A549 (cell line): ENCODE measurements at regions not wholly inside any gene's neighbourhood (a gene's known extent, or its start where the extent isn't known, plus 50 kb on each side); places are given as distances from the start of the nearest gene placed in this dataset.

ENCODE experiments used
- ATAC-seq, 2 experiments: fragments of 200-7000 bp in 1 of 2; fragments of >200 bp in 1 of 2; cut with Nextera tagmentation in 1 of 2; cut with Tn5 transposase in 1 of 2; 3 replicates each; pipeline versions ENCODE4 v1.8.0 to v1.9.1; 2018 to 2020; ENCODE audit warnings: mild to moderate bottlenecking in 1 of 2, moderate library complexity in 1 of 2
- CTCF ChIA-PET: fragments of 300-600 bp; sonication (Branson Sonifier 250); formaldehyde crosslinking; extraction: SDS; loops from one replicate; lab custom pipeline; 2021; ENCODE audit warnings: antibody characterized with exemption, inconsistent platforms; lab: Yijun Ruan, JAX
- POLR2A ChIA-PET: fragments of 350-600 bp; formaldehyde crosslinking; extraction: SDS; loops from one replicate; lab custom pipeline; 2021; ENCODE audit warnings: antibody characterized with exemption, inconsistent platforms; lab: Yijun Ruan, JAX
- DNase-seq, 2 experiments: peaks; one replicate each; pipeline versions ENCODE4 v3.0.0 to v3.0.0-alpha.2; 2011 to 2016; ENCODE audit warnings: low read depth in 1 of 2, low spot score in 1 of 2
- FAIRE-seq: peaks from 2 replicates; lab custom pipeline; 2011; peaks lifted over from hg19 to GRCh38; lab: Jason Lieb, UNC
- H3K27ac ChIP-seq, 2 experiments: fragments of >200 bp; sonication (Bioruptor Twin); formaldehyde crosslinking; 3 replicates each; pipeline ENCODE4 v1.5.1; 2016 to 2017
- H3K4me1 ChIP-seq: fragments of >200 bp; sonication (Bioruptor Twin); formaldehyde crosslinking; 3 replicates; pipeline ENCODE4 v1.6.1; 2016
- H3K4me2 ChIP-seq: fragments of >200 bp; sonication (Bioruptor Twin); formaldehyde crosslinking; 3 replicates; pipeline ENCODE4 v1.6.1; 2016
- H3K4me3 ChIP-seq: fragments of >200 bp; sonication (Bioruptor Twin); formaldehyde crosslinking; 3 replicates; pipeline ENCODE4 v1.5.1; 2016
- H3K9me3 ChIP-seq: fragments of >200 bp; sonication (Bioruptor Twin); formaldehyde crosslinking; 3 replicates; pipeline ENCODE4 v1.6.1; 2016
- ATOH8 ChIP-seq: fragments of 250-450 bp; sonication (Bioruptor Pico); IDR thresholded peaks from 2 replicates; pipeline ENCODE4 v1.5.0; 2020; ENCODE audit warnings: low read depth, mild to moderate bottlenecking, moderate library complexity
- BCL3 ChIP-seq: fragments of >200 bp; sonication (Bioruptor Twin); formaldehyde crosslinking; IDR thresholded peaks from 3 replicates; pipeline ENCODE4 v1.6.1; 2016
- CEBPB ChIP-seq, 2 experiments: fragments of >200 bp in 1 of 2; sonication (Bioruptor Twin) in 1 of 2; formaldehyde crosslinking in 1 of 2; IDR thresholded peaks; 2 replicates each; pipeline ENCODE4 v1.6.1; 2012 to 2016
- CHD4 ChIP-seq: fragments of 200-600 bp; sonication (generic); IDR thresholded peaks from 2 replicates; pipeline ENCODE4 v1.6.1; 2016; ENCODE audit warnings: antibody characterized with exemption, mild to moderate bottlenecking, borderline replicate concordance
- CTCF ChIP-seq: fragments of >200 bp; sonication (Bioruptor Twin); formaldehyde crosslinking; IDR thresholded peaks from 3 replicates; pipeline ENCODE4 v1.5.1; 2016
- E2F6 ChIP-seq: IDR thresholded peaks from 2 replicates; pipeline ENCODE4 v1.6.1; 2012; ENCODE audit warnings: low read depth, borderline replicate concordance
- EHF ChIP-seq: fragments of 250-450 bp; sonication (Bioruptor Pico); IDR thresholded peaks from 2 replicates; pipeline ENCODE4 v1.5.0; 2020; ENCODE audit warnings: mild to moderate bottlenecking
- EHMT2 ChIP-seq: fragments of 200-600 bp; sonication (generic); IDR thresholded peaks from 2 replicates; pipeline ENCODE4 v1.6.1; 2016; ENCODE audit warnings: antibody characterized with exemption, low read depth, mild to moderate bottlenecking, moderate library complexity
- ESRRA ChIP-seq: fragments of 150-350 bp; IDR thresholded peaks from 2 replicates; pipeline ENCODE4 v1.6.1; 2014; ENCODE audit warnings: mild to moderate bottlenecking, low read length, borderline replicate concordance
- FOSL2 ChIP-seq, 2 experiments: fragments of 450-650 bp in 1 of 2; fragments of >200 bp in 1 of 2; sonication (Bioruptor Twin) in 1 of 2; formaldehyde crosslinking; IDR thresholded peaks; 2 replicates each; pipeline versions ENCODE4 v1.5.0 to v1.6.1; 2016 to 2020; ENCODE audit warnings: mild to moderate bottlenecking in 1 of 2, moderate library complexity in 1 of 2
- HEYL ChIP-seq: fragments of 250-450 bp; sonication (Bioruptor Pico); IDR thresholded peaks from 2 replicates; pipeline ENCODE4 v1.8.0; 2021; ENCODE audit warnings: mild to moderate bottlenecking, moderate library complexity
- HMGXB4 ChIP-seq: fragments of 250-450 bp; sonication (Bioruptor Pico); IDR thresholded peaks from 2 replicates; pipeline ENCODE4 v1.5.0; 2021; ENCODE audit warnings: mild to moderate bottlenecking, moderate library complexity, borderline replicate concordance
- HOXB13 ChIP-seq: fragments of 250-450 bp; sonication (Bioruptor Pico); IDR thresholded peaks from 2 replicates; pipeline ENCODE4 v1.5.0; 2020; ENCODE audit warnings: low read depth, mild to moderate bottlenecking, moderate library complexity
- HOXB5 ChIP-seq: fragments of 250-450 bp; sonication (Bioruptor Pico); IDR thresholded peaks from 2 replicates; pipeline ENCODE4 v1.5.0; 2020; ENCODE audit warnings: mild to moderate bottlenecking, moderate library complexity
- JUN ChIP-seq, 2 experiments: fragments of >200 bp; sonication (Bioruptor Twin); formaldehyde crosslinking; IDR thresholded peaks; 2 replicates in 1 of 2; 3 replicates in 1 of 2; pipeline ENCODE4 v1.6.1; 2016 to 2017
- KDM1A ChIP-seq: fragments of 200-600 bp; sonication (generic); IDR thresholded peaks from 2 replicates; pipeline ENCODE4 v1.6.1; 2016; ENCODE audit warnings: low read depth, mild to moderate bottlenecking
- MAFK ChIP-seq: fragments of 450-650 bp; IDR thresholded peaks from 2 replicates; pipeline ENCODE4 v1.6.1; 2014; ENCODE audit not compliant: partially characterized antibody
- MAX ChIP-seq: IDR thresholded peaks from 2 replicates; pipeline ENCODE4 v1.6.1; 2012
- NFE2L2 ChIP-seq: fragments of 150-350 bp; conservative IDR thresholded peaks from 2 replicates; pipeline ENCODE4 v1.6.1; 2014; ENCODE audit warnings: low read length
- PHF8 ChIP-seq: fragments of 200-600 bp; sonication (generic); IDR thresholded peaks from 2 replicates; pipeline ENCODE4 v1.6.1; 2016; ENCODE audit warnings: low read depth, mild to moderate bottlenecking, antibody characterized with exemption, moderate library complexity, borderline replicate concordance
- POLR2A ChIP-seq: IDR thresholded peaks from 2 replicates; pipeline ENCODE4 v1.6.1; 2012; ENCODE audit warnings: mild to moderate bottlenecking, low read length
- POLR2AphosphoS2 ChIP-seq: conservative IDR thresholded peaks from 2 replicates; pipeline ENCODE4 v1.6.1; 2012; ENCODE audit warnings: low read length, improper control_type of control experiment, inconsistent platforms
- RFX5 ChIP-seq: fragments of 450-650 bp; IDR thresholded peaks from 2 replicates; pipeline ENCODE4 v1.7.1; 2014; ENCODE audit warnings: antibody characterized with exemption, mild to moderate bottlenecking, moderate library complexity
- RNF2 ChIP-seq: fragments of 200-600 bp; sonication (generic); IDR thresholded peaks from 2 replicates; pipeline ENCODE4 v1.6.1; 2016; ENCODE audit warnings: low read depth, mild to moderate bottlenecking, antibody characterized with exemption, moderate library complexity, borderline replicate concordance
- TFCP2L1 ChIP-seq: fragments of 250-450 bp; sonication (Bioruptor Pico); IDR thresholded peaks from 2 replicates; pipeline ENCODE4 v1.5.0; 2021; ENCODE audit warnings: mild to moderate bottlenecking
- TP53 ChIP-seq: fragments of 250-450 bp; sonication (Bioruptor Pico); IDR thresholded peaks from 2 replicates; pipeline ENCODE4 v1.5.0; 2021; ENCODE audit warnings: mild to moderate bottlenecking, moderate library complexity
- ZC3H11A ChIP-seq: fragments of 450-650 bp; IDR thresholded peaks from 2 replicates; pipeline ENCODE4 v1.6.1; 2014; ENCODE audit warnings: antibody characterized with exemption, mild to moderate bottlenecking
- ZSCAN20 ChIP-seq: fragments of 250-450 bp; sonication (Bioruptor Pico); IDR thresholded peaks from 2 replicates; pipeline ENCODE4 v1.8.0; 2022; ENCODE audit warnings: mild to moderate bottlenecking, moderate library complexity
- WGBS: methylation state at CpG from one replicate; pipeline ENCODE4 v1.1.6; 2017; ENCODE audit errors: missing lambda C conversion rate; 5-methylcytosine and 5-hydroxymethylcytosine counted together

- ATAC-seq (no peak), FAIRE-seq (no peak), DNase-seq (no peak)
- Histone ChIP-seq H3K9me3 (peaks cover 14% of the 10 kb centered on the region), H3K4me3 (no peak overlapping the region), H3K4me1 (peaks cover 53% of the 10 kb centered on the region), H3K27ac (peak overlapping the region; percentile 62 to 83), H3K4me2 (peak overlapping the region; percentile 70)
- POLR2A ChIA-PET, result no interaction called here
- CTCF ChIA-PET, result interaction anchor here (0.6 kb wide), 1 partner anchor 27 kb away, joined by 3 read pairs; no protein-coding TSS in a partner anchor
- TF ChIP-seq ZSCAN20 (CRISPR knock-in tag) (no peak), HOXB13 (CRISPR knock-in tag) (no peak), POLR2AphosphoS2 (no peak), HOXB5 (CRISPR knock-in tag) (no peak), CTCF (no peak), CEBPB (IDR thresholded peaks at IDR 0.05) (no peak), JUN (IDR thresholded peaks at IDR 0.05) (no peak), POLR2A (no peak), EHMT2 (no peak)
- WGBS, result 39% methylated on average over 2 of the region's 2 CpGs
These were observed 98.8 kb upstream of the EOLA2 start for GRCh38 chrX:150037041-150037440.

- Histone ChIP-seq H3K9me3 (peaks cover 14% of the 10 kb centered on the region), H3K27ac (peak overlapping the region; percentile 35 to 83; a peak in 5 of 6 replicates), H3K4me2 (peak overlapping the region; percentile 61), H3K4me1 (peaks cover 42% of the 10 kb centered on the region), H3K4me3 (no peak overlapping the region)
- FAIRE-seq (no peak), DNase-seq (no peak), ATAC-seq (peak in 1 of 2 experiments; percentile 56; a peak in 3 of 6 replicates)
- ChIA-PET CTCF (no interaction called here), POLR2A (no interaction called here)
- TF ChIP-seq CHD4 (no peak), E2F6 (no peak), TP53 (CRISPR knock-in tag) (no peak), ZC3H11A (no peak), PHF8 (no peak), MAFK (no peak), BCL3 (no peak), TFCP2L1 (CRISPR knock-in tag) (no peak)
- 53% methylated on average over 3 of the region's 3 CpGs for WGBS
These were observed 100.0 kb upstream of the EOLA2 start for GRCh38 chrX:150038315-150038714.

GRCh38 chrX:150038986-150039599 is 100.8 kb upstream of the EOLA2 start:
- Histone ChIP-seq H3K4me2 (peak overlapping the region; percentile 61), H3K27ac (peak overlapping the region; percentile 35 to 56; a peak in 3 of 6 replicates), H3K4me3 (no peak overlapping the region), H3K4me1 (peaks cover 42% of the 10 kb centered on the region), H3K9me3 (peaks cover 13% of the 10 kb centered on the region)
- FAIRE-seq (peak; percentile 98), ATAC-seq (0 out of 6 replicates have a peak, but pooled peaks of 1 of the 2 experiments have one; percentile 36), DNase-seq (peak in 1 of 2 experiments; percentile 12)
- POLR2A ChIA-PET, result interaction anchor here (0.5 kb wide), 1 partner anchor 100 kb away, joined by 3 read pairs; no protein-coding TSS in a partner anchor
- 3% methylated on average over 1 of the region's 1 CpG for WGBS
- CTCF ChIA-PET, result no interaction called here
- no peak for TF ChIP-seq ESRRA
- no peak for TF ChIP-seq RFX5
- TF ChIP-seq ATOH8 (CRISPR knock-in tag), result no peak
- no peak for TF ChIP-seq NFE2L2
- no peak for TF ChIP-seq RNF2
- TF ChIP-seq HEYL (CRISPR knock-in tag), result no peak
- peak; percentile 42; the same call in 1 of the 2 replicates for TF ChIP-seq FOSL2 (IDR thresholded peaks at IDR 0.05)
- TF ChIP-seq FOSL2 (CRISPR knock-in tag; IDR thresholded peaks at IDR 0.05), result peak; percentile 65
- no peak for TF ChIP-seq MAFK
- no peak for TF ChIP-seq MAX
- 0 out of 2 replicates have a peak, but pooled peaks have one; percentile 15 for TF ChIP-seq KDM1A
- TF ChIP-seq HMGXB4 (CRISPR knock-in tag), result no peak
- no peak for TF ChIP-seq ZSCAN20 (CRISPR knock-in tag)
- no peak for TF ChIP-seq EHF (CRISPR knock-in tag)
- TF ChIP-seq ZC3H11A, result no peak
